CD4-positive, alpha-beta T cell treated with Interleukin-4 for 1 hour (primary cell): ENCODE measurements at regions not wholly inside any gene's neighbourhood (a gene's known extent, or its start where the extent isn't known, plus 50 kb on each side); places are given as distances from the start of the nearest gene placed in this dataset.

Experiments used
- DNase-seq, 2 donors: peaks; one replicate each; pipeline ENCODE4 v3.0.0-alpha.2; 2020 to 2022

GRCh38 chr12:14281539-14281938, 83.9 kb upstream of the ATF7IP start:
- DNase-seq: no peak

GRCh38 chr12:14283489-14284144, 81.9 kb upstream of the ATF7IP start:
- no peak for DNase-seq

- no peak for DNase-seq
Observed at GRCh38 chr12:14284184-14284722, 81.2 kb upstream of the ATF7IP start.

- no peak for DNase-seq
Observed at GRCh38 chr12:14289601-14290000, 75.9 kb upstream of the ATF7IP start.

- DNase-seq: no peak
Observed at GRCh38 chr12:14290951-14291350, 74.5 kb upstream of the ATF7IP start.

- no peak for DNase-seq
Observed at GRCh38 chr12:14303661-14304155, 61.8 kb upstream of the ATF7IP start.

- no peak for DNase-seq
Observed at GRCh38 chr12:14307004-14307403, 58.5 kb upstream of the ATF7IP start.

GRCh38 chr12:14308516-14308915, 57.0 kb upstream of the ATF7IP start:
- no peak for DNase-seq

- no peak for DNase-seq
Observed at GRCh38 chr12:14310866-14311265, 54.6 kb upstream of the ATF7IP start.

GRCh38 chr12:14313379-14314138, 51.9 kb upstream of the ATF7IP start:
- no peak for DNase-seq

GRCh38 chr12:14314801-14315200, 50.7 kb upstream of the ATF7IP start:
- peak in 1 of 2 donors; percentile 16 for DNase-seq

- DNase-seq: no peak
Observed at GRCh38 chr12:14315501-14315900, 50.0 kb upstream of the ATF7IP start.
